ENCODE measurements at regions not wholly inside any gene's neighbourhood (a gene's known extent, or its start where the extent isn't known, plus 50 kb on each side); places are given as distances from the start of the nearest gene placed in this dataset.
"Not testable (repeated sequence)": the region's sequence is repeated elsewhere in the genome, so short reads cannot be mapped to it uniquely, and the experiment has no call there.

- DNase-seq (ENCODE audit: low spot score); POLR2A ChIA-PET; H3K27me3 Mint-ChIP-seq (ENCODE audit: low read depth): not testable (repeated sequence)
- Mint-ChIP-seq H3K4me1 (peaks cover 36% of the 10 kb centered on the region), H3K4me3 (peak overlapping the region; percentile 43; the same call in 1 of the 2 replicates), H3K27ac (peak overlapping the region; percentile 94), H3K9me3 (peaks cover 36% of the 10 kb centered on the region), H3K36me3 (peaks cover 32% of the 10 kb centered on the region)
- peak; percentile 74 for ATAC-seq
- 0 out of 2 replicates have a peak, but pooled peaks have one; percentile 7 for TF ChIP-seq USF2 (CRISPR knock-in tag; IDR thresholded peaks at IDR 0.05)
- CTCF ChIA-PET = interaction anchor here (0.6 to 0.7 kb wide), 2 partner anchors 114 to 520 kb away, joined by 3 read pairs; no protein-coding TSS in a partner anchor
Measured at GRCh38 chr13:109264603-109265437, 521.6 kb downstream of the IRS2 start.

GRCh38 chr13:109257761-109258157 lies 528.6 kb downstream of the IRS2 start:
- H3K27me3 Mint-ChIP-seq (ENCODE audit: low read depth); DNase-seq (ENCODE audit: low spot score); ATAC-seq; CTCF ChIA-PET; H3K27ac Mint-ChIP-seq; H3K4me3 Mint-ChIP-seq: not testable (repeated sequence)
- POLR2A ChIA-PET = interaction anchor here (0.6 kb wide), 1 partner anchor 1531 kb away, joined by 3 read pairs; no protein-coding TSS in a partner anchor
- Mint-ChIP-seq H3K9me3 (peaks cover 43% of the 10 kb centered on the region), H3K4me1 (peaks cover 10% of the 10 kb centered on the region), H3K36me3 (peaks cover 18% of the 10 kb centered on the region)
